H9 (cell line): ENCODE measurements at regions not wholly inside any gene's neighbourhood (a gene's known extent, or its start where the extent isn't known, plus 50 kb on each side); places are given as distances from the start of the nearest gene placed in this dataset.

Source experiments
- DNase-seq: peaks from one replicate; pipeline ENCODE4 v3.0.0-alpha.2; 2017
- H2AFZ ChIP-seq: one replicate; pipeline ENCODE4 v1.6.1; 2013; ENCODE audit warnings: mild to moderate bottlenecking, low read length, control low read depth, moderate library complexity
- H2AK5ac ChIP-seq: 2 replicates; pipeline ENCODE4 v1.6.1; 2013; ENCODE audit warnings: low read length, control low read depth, mixed read lengths; ENCODE audit not compliant: insufficient read length
- H2BK120ac ChIP-seq: one replicate; pipeline ENCODE4 v1.6.1; 2013; ENCODE audit warnings: low read depth, mild to moderate bottlenecking, low read length, control low read depth, inconsistent platforms; ENCODE audit not compliant: poor library complexity, severe bottlenecking
- H2BK12ac ChIP-seq: 2 replicates; pipeline ENCODE4 v1.6.1; 2013; ENCODE audit warnings: low read length, control low read depth, mixed read lengths, low read depth; ENCODE audit not compliant: insufficient read length
- H2BK15ac ChIP-seq: 2 replicates; pipeline ENCODE4 v1.6.1; 2013; ENCODE audit warnings: low read depth, low read length, control low read depth
- H2BK20ac ChIP-seq: one replicate; pipeline ENCODE4 v1.6.1; 2013; ENCODE audit warnings: low read depth, mild to moderate bottlenecking, low read length, control low read depth, inconsistent platforms; ENCODE audit not compliant: poor library complexity, severe bottlenecking
- H2BK5ac ChIP-seq: 2 replicates; pipeline ENCODE4 v1.6.1; 2013; ENCODE audit warnings: low read length, control low read depth, mixed read lengths; ENCODE audit not compliant: insufficient read length
- H3K14ac ChIP-seq: 2 replicates; pipeline ENCODE4 v1.6.1; 2013; ENCODE audit warnings: low read length, control low read depth; ENCODE audit not compliant: insufficient read depth
- H3K18ac ChIP-seq: 2 replicates; pipeline ENCODE4 v1.6.1; 2013; ENCODE audit warnings: low read depth, mild to moderate bottlenecking, mixed read lengths, low read length, control low read depth; ENCODE audit not compliant: insufficient read length
- H3K23ac ChIP-seq: 2 replicates; pipeline ENCODE4 v1.6.1; 2013; ENCODE audit warnings: low read length, control low read depth, mixed read lengths, low read depth; ENCODE audit not compliant: insufficient read length
- H3K23me2 ChIP-seq: 2 replicates; pipeline ENCODE4 v1.6.1; 2013; ENCODE audit warnings: low read depth, mild to moderate bottlenecking, mixed read lengths, low read length, control low read depth; ENCODE audit not compliant: insufficient read length, poor library complexity, severe bottlenecking
- H3K27ac ChIP-seq: 2 replicates; pipeline ENCODE4 v1.5.1; 2013; ENCODE audit warnings: low read length, control low read depth, mixed read lengths, low read depth; ENCODE audit not compliant: insufficient read length
- H3K27me3 ChIP-seq: 2 replicates; pipeline ENCODE4 v1.6.1; 2013; ENCODE audit warnings: low read length, control low read depth, inconsistent platforms; ENCODE audit not compliant: insufficient read depth
- H3K4ac ChIP-seq: 2 replicates; pipeline ENCODE4 v1.6.1; 2013; ENCODE audit warnings: low read depth, mild to moderate bottlenecking, control low read depth, inconsistent platforms, low read length, moderate library complexity
- H3K4me1 ChIP-seq: 2 replicates; pipeline ENCODE4 v1.6.1; 2013; ENCODE audit warnings: low read length, control low read depth, inconsistent platforms; ENCODE audit not compliant: insufficient read depth
- H3K4me2 ChIP-seq: 2 replicates; pipeline ENCODE4 v1.6.1; 2013; ENCODE audit warnings: low read length, control low read depth, mixed read lengths; ENCODE audit not compliant: insufficient read length, insufficient read depth
- H3K56ac ChIP-seq: 2 replicates; pipeline ENCODE4 v1.6.1; 2013; ENCODE audit warnings: low read depth, mild to moderate bottlenecking, mixed read lengths, low read length, control low read depth; ENCODE audit not compliant: insufficient read length
- H3K79me1 ChIP-seq: 2 replicates; pipeline ENCODE4 v1.6.1; 2013; ENCODE audit warnings: low read depth, mild to moderate bottlenecking, moderate library complexity, low read length, control low read depth, inconsistent platforms; ENCODE audit not compliant: insufficient read depth, poor library complexity, severe bottlenecking
- H3K79me2 ChIP-seq: 2 replicates; pipeline ENCODE4 v1.6.1; 2013; ENCODE audit warnings: low read length, control low read depth, inconsistent platforms; ENCODE audit not compliant: insufficient read depth
- H3K9ac ChIP-seq: 2 replicates; pipeline ENCODE4 v1.6.1; 2013; ENCODE audit warnings: low read length, control low read depth, mixed read lengths; ENCODE audit not compliant: insufficient read length; ENCODE audit errors: extremely low read depth
- H3K9me3 ChIP-seq: one replicate; pipeline ENCODE4 v1.6.1; 2013; ENCODE audit warnings: low read depth, low read length, inconsistent platforms; ENCODE audit not compliant: control insufficient read depth
- H3T11ph ChIP-seq: one replicate; pipeline ENCODE4 v1.6.1; 2013; ENCODE audit warnings: mild to moderate bottlenecking, low read length, control low read depth, inconsistent platforms
- H4K20me1 ChIP-seq: one replicate; pipeline ENCODE4 v1.6.1; 2013; ENCODE audit not compliant: control insufficient read depth, insufficient read length, insufficient read depth
- H4K5ac ChIP-seq: 2 replicates; pipeline ENCODE4 v1.6.1; 2013; ENCODE audit warnings: low read depth, mild to moderate bottlenecking, mixed read lengths, low read length, control low read depth; ENCODE audit not compliant: insufficient read length
- H4K8ac ChIP-seq: replicated peaks from 2 replicates; pipeline ENCODE4 v1.6.1; 2013; ENCODE audit warnings: low read length, control low read depth, mixed read lengths, low read depth; ENCODE audit not compliant: insufficient read length
- H4K91ac ChIP-seq: 2 replicates; pipeline ENCODE4 v1.6.1; 2013; ENCODE audit warnings: low read depth, mild to moderate bottlenecking, moderate library complexity, mixed read lengths, low read length, control low read depth; ENCODE audit not compliant: insufficient read length
- H3K27ac Mint-ChIP-seq, 3 experiments: 2 replicates in 2 of 3; 3 replicates in 1 of 3; pipeline ENCODE4 v1.8.0; 2020 to 2021; ENCODE audit warnings: mixed read lengths in 3 of 3, mild to moderate bottlenecking in 1 of 3, moderate library complexity in 1 of 3
- H3K27me3 Mint-ChIP-seq: 2 replicates; pipeline ENCODE4 v1.8.0; 2021; ENCODE audit warnings: low read depth, mild to moderate bottlenecking, moderate library complexity, mixed read lengths
- H3K36me3 Mint-ChIP-seq, 3 experiments: 2 replicates in 2 of 3; 3 replicates in 1 of 3; pipeline ENCODE4 v1.8.0; 2020 to 2021; ENCODE audit warnings: low read depth in 3 of 3, mixed read lengths in 3 of 3; ENCODE audit not compliant: insufficient read depth in 1 of 3
- H3K4me1 Mint-ChIP-seq, 2 experiments: 2 replicates each; pipeline ENCODE4 v1.8.0; 2020; ENCODE audit warnings: mixed read lengths in 2 of 2
- H3K4me3 Mint-ChIP-seq, 2 experiments: 2 replicates in 1 of 2; 3 replicates in 1 of 2; pipeline ENCODE4 v1.8.0; 2020 to 2021; ENCODE audit warnings: mild to moderate bottlenecking in 2 of 2, mixed read lengths in 2 of 2, moderate library complexity in 1 of 2
- H3K9me3 Mint-ChIP-seq, 2 experiments: 2 replicates in 1 of 2; 3 replicates in 1 of 2; pipeline ENCODE4 v1.8.0; 2020; ENCODE audit warnings: mild to moderate bottlenecking in 2 of 2, mixed read lengths in 2 of 2, moderate library complexity in 1 of 2
- WGBS: extraction: QIAGEN DNeasy Blood & Tissue Kit; methylation state at CpG from one replicate; pipeline ENCODE4 v1.1.7; 2013; ENCODE audit warnings: missing lambda C conversion rate, low lambda C conversion rate, mixed read lengths; ENCODE audit not compliant: insufficient read length; ENCODE audit errors: extremely low coverage; 5-methylcytosine and 5-hydroxymethylcytosine counted together
- TF ChIP-seq, protein P1 (sequence below): fragments of 200-600 bp; sonication (generic); conservative IDR thresholded peaks from 3 replicates; pipeline ENCODE4 v1.8.0; 2021; ENCODE audit warnings: antibody characterized with exemption, mild to moderate bottlenecking

DNA sequence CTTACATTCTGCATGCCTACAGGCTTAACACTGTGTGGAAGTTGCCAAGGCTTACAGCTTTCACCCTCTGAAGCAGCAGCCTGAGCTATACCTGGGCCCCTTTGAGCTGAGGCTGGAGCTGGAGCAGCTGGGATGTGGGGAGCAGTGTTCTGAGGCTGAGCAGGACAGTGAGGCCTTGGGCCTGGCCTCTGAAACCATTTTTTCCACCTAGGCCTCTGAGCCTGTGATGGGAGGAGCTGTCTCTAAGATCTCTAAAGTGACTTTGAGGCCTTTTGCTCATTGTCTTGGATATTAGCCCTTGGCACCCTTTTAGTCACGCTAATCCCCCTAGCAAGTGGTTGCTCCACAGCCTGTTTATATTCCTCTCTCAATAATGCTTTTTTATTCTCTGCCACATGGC, 59.9 kb upstream of the ZBED5 start:
- Histone ChIP-seq H3K4me2 (no peak overlapping the region), H3K56ac (no peak overlapping the region), H4K20me1 (no peaks in the 10 kb centered on the region), H3K79me2 (no peaks in the 10 kb centered on the region), H3K27ac (no peak overlapping the region), H3K23ac (no peak overlapping the region), H2AK5ac (no peak overlapping the region), H3K79me1 (no peaks in the 10 kb centered on the region), H2AFZ (no peak overlapping the region), H3K9me3 (no peaks in the 10 kb centered on the region), H3K27me3 (no peaks in the 10 kb centered on the region), H3K4me1 (peaks cover 5% of the 10 kb centered on the region; the same call in 1 of the 2 replicates), H2BK15ac (no peak overlapping the region), H3K18ac (no peak overlapping the region), H3K4ac (no peak overlapping the region), H3T11ph (no peak overlapping the region), H3K14ac (no peak overlapping the region), H2BK20ac (no peak overlapping the region), H4K8ac (no peak overlapping the region), H2BK12ac (no peak overlapping the region), H3K23me2 (no peaks in the 10 kb centered on the region), H3K9ac (no peak overlapping the region), H2BK120ac (no peak overlapping the region), H2BK5ac (no peak overlapping the region), H4K5ac (no peak overlapping the region), H4K91ac (no peak overlapping the region)
- TF ChIP-seq, protein P1, sequence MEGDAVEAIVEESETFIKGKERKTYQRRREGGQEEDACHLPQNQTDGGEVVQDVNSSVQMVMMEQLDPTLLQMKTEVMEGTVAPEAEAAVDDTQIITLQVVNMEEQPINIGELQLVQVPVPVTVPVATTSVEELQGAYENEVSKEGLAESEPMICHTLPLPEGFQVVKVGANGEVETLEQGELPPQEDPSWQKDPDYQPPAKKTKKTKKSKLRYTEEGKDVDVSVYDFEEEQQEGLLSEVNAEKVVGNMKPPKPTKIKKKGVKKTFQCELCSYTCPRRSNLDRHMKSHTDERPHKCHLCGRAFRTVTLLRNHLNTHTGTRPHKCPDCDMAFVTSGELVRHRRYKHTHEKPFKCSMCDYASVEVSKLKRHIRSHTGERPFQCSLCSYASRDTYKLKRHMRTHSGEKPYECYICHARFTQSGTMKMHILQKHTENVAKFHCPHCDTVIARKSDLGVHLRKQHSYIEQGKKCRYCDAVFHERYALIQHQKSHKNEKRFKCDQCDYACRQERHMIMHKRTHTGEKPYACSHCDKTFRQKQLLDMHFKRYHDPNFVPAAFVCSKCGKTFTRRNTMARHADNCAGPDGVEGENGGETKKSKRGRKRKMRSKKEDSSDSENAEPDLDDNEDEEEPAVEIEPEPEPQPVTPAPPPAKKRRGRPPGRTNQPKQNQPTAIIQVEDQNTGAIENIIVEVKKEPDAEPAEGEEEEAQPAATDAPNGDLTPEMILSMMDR, result no peak
- Mint-ChIP-seq H3K9me3 (peaks cover 12 to 25% of the 10 kb centered on the region in 2 experiments), H3K27me3 (peaks cover 2% of the 10 kb centered on the region), H3K4me3 (no peak overlapping the region), H3K4me1 (no peaks in the 10 kb centered on the region; a peak in 1 of 4 replicates), H3K36me3 (peaks cover 8 to 19% (median 9%) of the 10 kb centered on the region in 3 experiments; a peak in 6 of 7 replicates), H3K27ac (no peak overlapping the region)
- WGBS, result no CpG with 5 or more reads among the region's 1 CpG
- no peak for DNase-seq
